ENCODE measurements at regions not wholly inside any gene's neighbourhood (a gene's known extent, or its start where the extent isn't known, plus 50 kb on each side); places are given as distances from the start of the nearest gene placed in this dataset.

- TF ChIP-seq POLR2A (IDR thresholded peaks at IDR 0.05; ENCODE audit: low read depth, low read length) (no peak), TAF1 (IDR thresholded peaks at IDR 0.05; ENCODE audit: low read depth, low read length) (no peak), PAX5 (IDR thresholded peaks at IDR 0.05; ENCODE audit: insufficient read depth, low read length, severe bottlenecking) (no peak), POLR2AphosphoS5 (IDR thresholded peaks at IDR 0.05; ENCODE audit: low read depth, low read length) (no peak), SPI1 (IDR thresholded peaks at IDR 0.05; ENCODE audit: low read depth, low read length) (no peak)
Observed at GRCh38 chr11:96474263-96474662, 84.5 kb downstream of the JRKL start.

All from GM12891 (cell line).